Hepatocyte (in vitro differentiated cells): ENCODE measurements at regions not wholly inside any gene's neighbourhood (a gene's known extent, or its start where the extent isn't known, plus 50 kb on each side); places are given as distances from the start of the nearest gene placed in this dataset.

Experiments used
- EZH2 ChIP-seq: fragments of 200-600 bp; sonication (generic); IDR thresholded peaks from 2 replicates; pipeline ENCODE4 v1.6.1; 2016; ENCODE audit warnings: antibody characterized with exemption, mild to moderate bottlenecking, borderline replicate concordance
- EZH2phosphoT487 ChIP-seq: fragments of 200-600 bp; sonication (generic); IDR thresholded peaks from one replicate; pipeline ENCODE4 v1.6.1; 2018; ENCODE audit warnings: antibody characterized with exemption, mild to moderate bottlenecking, low read depth, moderate library complexity; ENCODE audit not compliant: unreplicated experiment, severe bottlenecking
- TF ChIP-seq, protein P1 (sequence below): fragments of 200-600 bp; sonication (generic); IDR thresholded peaks from 2 replicates; pipeline ENCODE4 v1.5.1; 2016; ENCODE audit warnings: antibody characterized with exemption, mild to moderate bottlenecking; ENCODE audit not compliant: poor library complexity

DNA sequence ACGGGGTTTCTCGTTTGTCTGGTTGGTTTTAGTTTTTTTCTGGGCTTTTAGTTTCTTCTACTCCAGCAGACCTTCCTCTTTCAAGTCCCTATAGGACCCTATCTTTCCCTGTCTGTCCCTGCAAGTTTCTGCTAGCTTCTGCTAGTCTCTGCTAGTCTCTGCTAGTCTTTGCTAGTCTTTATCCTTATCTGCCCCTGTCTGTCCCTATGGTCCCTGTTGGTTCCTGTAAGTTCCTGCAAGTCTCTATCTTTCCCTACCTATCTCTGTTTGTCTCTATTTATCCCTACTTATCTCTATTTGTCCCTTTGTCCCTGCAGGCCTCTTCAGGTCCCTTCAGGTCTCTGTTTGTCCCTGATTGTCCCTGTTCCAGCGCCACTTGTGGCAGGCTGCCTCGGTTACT, 81.5 kb upstream of the PLEKHG7 start:
- no peak for TF ChIP-seq EZH2
- TF ChIP-seq, protein P1, sequence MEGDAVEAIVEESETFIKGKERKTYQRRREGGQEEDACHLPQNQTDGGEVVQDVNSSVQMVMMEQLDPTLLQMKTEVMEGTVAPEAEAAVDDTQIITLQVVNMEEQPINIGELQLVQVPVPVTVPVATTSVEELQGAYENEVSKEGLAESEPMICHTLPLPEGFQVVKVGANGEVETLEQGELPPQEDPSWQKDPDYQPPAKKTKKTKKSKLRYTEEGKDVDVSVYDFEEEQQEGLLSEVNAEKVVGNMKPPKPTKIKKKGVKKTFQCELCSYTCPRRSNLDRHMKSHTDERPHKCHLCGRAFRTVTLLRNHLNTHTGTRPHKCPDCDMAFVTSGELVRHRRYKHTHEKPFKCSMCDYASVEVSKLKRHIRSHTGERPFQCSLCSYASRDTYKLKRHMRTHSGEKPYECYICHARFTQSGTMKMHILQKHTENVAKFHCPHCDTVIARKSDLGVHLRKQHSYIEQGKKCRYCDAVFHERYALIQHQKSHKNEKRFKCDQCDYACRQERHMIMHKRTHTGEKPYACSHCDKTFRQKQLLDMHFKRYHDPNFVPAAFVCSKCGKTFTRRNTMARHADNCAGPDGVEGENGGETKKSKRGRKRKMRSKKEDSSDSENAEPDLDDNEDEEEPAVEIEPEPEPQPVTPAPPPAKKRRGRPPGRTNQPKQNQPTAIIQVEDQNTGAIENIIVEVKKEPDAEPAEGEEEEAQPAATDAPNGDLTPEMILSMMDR, result no peak
- TF ChIP-seq EZH2phosphoT487, result no peak
